Brain microvascular endothelial cell (primary cell): ENCODE measurements at regions not wholly inside any gene's neighbourhood (a gene's known extent, or its start where the extent isn't known, plus 50 kb on each side); places are given as distances from the start of the nearest gene placed in this dataset.

Source experiments
- DNase-seq: peaks from one replicate; pipeline ENCODE4 v3.0.0-alpha.2; 2020
- H3K27ac ChIP-seq: fragments of 250-450 bp; sonication (Bioruptor Pico); 2 replicates; pipeline ENCODE4 v1.5.1; 2020; ENCODE audit warnings: mild to moderate bottlenecking, moderate library complexity
- H3K27me3 ChIP-seq: fragments of 250-450 bp; sonication (Bioruptor Pico); replicated peaks from 2 replicates; pipeline ENCODE4 v1.5.1; 2020; ENCODE audit warnings: mild to moderate bottlenecking
- H3K36me3 ChIP-seq: fragments of 250-450 bp; sonication (Bioruptor Pico); replicated peaks from 2 replicates; pipeline ENCODE4 v1.5.1; 2020; ENCODE audit warnings: mild to moderate bottlenecking
- H3K4me3 ChIP-seq: 2 replicates; pipeline ENCODE4 v1.5.1; 2011; ENCODE audit warnings: low read depth, mild to moderate bottlenecking, control low read depth, low read length, moderate library complexity
- CTCF ChIP-seq: IDR thresholded peaks from 2 replicates; pipeline ENCODE4 v1.5.1; 2011; ENCODE audit warnings: low read depth, mild to moderate bottlenecking, moderate library complexity, low read length, control low read depth, inconsistent platforms; ENCODE audit errors: missing control alignments
- in situ Hi-C: cut with HindIII; loops from 2 replicates; pipeline ENCODE4 v1.10.0; 2017; ENCODE audit warnings: low sequenced_read_pairs, low pct_ligation_motif_present

- TF ChIP-seq CTCF, result no peak
- no peak overlapping the region for H3K27ac ChIP-seq
- in situ Hi-C loops, result no loop called here
- DNase-seq, result no peak
- H3K4me3 ChIP-seq, result no peak overlapping the region
- H3K36me3 ChIP-seq, result no peaks in the 10 kb centered on the region
- H3K27me3 ChIP-seq, result no peaks in the 10 kb centered on the region
These were observed 384.3 kb downstream of the YTHDC2 start for GRCh38 chr5:113897748-113898147.

DNA sequence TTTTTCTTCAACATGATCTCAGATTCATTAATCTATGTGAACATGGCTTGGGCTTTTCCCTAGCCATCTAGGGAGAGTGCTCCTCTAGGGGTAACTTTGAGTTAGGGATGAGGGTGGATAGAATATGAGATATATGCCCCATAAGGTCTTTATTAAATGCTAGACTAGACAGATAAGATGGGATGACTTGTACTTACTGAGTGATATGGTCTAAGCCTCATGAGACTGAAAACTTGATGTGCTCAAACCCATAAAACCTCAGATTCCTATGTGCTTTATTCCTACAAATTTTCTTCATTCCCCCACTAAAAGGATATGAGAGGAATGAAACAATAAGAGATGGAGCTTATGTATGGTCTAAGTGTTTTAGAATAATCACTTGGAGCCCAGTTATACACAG, 386.6 kb downstream of the YTHDC2 start:
- H3K36me3 ChIP-seq, result no peaks in the 10 kb centered on the region
- TF ChIP-seq CTCF, result no peak
- in situ Hi-C loops, result no loop called here
- H3K27ac ChIP-seq, result no peak overlapping the region
- no peak for DNase-seq
- no peaks in the 10 kb centered on the region for H3K27me3 ChIP-seq
- H3K4me3 ChIP-seq, result no peak overlapping the region

GRCh38 chr5:113900816-113901215, 387.3 kb downstream of the YTHDC2 start:
- H3K27me3 ChIP-seq, result no peaks in the 10 kb centered on the region
- H3K27ac ChIP-seq, result no peak overlapping the region
- H3K36me3 ChIP-seq, result no peaks in the 10 kb centered on the region
- H3K4me3 ChIP-seq, result no peak overlapping the region
- DNase-seq, result no peak
- in situ Hi-C loops, result no loop called here
- TF ChIP-seq CTCF, result no peak

GRCh38 chr5:113901718-113902117, 388.2 kb downstream of the YTHDC2 start:
- Histone ChIP-seq H3K27me3 (no peaks in the 10 kb centered on the region), H3K36me3 (no peaks in the 10 kb centered on the region), H3K27ac (no peak overlapping the region), H3K4me3 (no peak overlapping the region)
- no peak for TF ChIP-seq CTCF
- in situ Hi-C loops, result no loop called here
- DNase-seq, result no peak

DNA sequence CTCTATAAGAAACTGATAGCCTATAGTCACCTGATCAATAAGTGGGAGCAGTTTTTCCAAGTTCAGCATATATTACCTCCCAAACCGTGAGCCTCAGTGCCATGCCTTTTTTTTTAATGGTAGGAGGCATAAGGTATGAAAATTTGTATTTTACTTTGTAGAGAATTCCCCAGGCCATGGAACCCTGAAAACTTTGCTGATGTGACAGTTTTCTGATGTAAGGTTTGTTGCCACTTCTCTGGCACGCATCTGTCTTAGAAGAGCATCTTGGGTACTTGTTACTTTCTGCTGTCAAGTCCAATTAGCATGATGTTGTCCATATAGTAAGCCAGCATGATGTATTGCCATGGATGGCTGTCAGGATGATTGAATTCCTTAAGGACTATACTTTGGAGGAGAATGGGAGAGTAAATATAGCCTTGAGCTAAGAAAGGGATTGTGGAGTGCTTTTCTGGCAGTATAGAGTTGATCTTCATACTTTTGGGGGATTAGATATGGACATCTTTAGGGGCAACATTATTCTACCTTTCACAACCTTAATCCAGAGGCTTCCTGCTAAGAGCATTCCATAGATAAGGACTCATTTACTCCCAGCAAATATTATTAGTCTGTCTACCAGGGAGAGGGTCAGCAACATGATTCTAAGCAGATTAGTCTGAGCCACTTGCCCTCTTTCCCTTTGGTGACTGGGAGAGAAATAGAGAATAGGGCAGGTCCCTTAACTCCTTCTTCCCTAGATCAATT, 389.6 kb downstream of the YTHDC2 start:
- H3K36me3 ChIP-seq, result no peaks in the 10 kb centered on the region
- H3K27ac ChIP-seq, result no peak overlapping the region
- no peak for TF ChIP-seq CTCF
- H3K4me3 ChIP-seq, result no peak overlapping the region
- in situ Hi-C loops, result no loop called here
- no peak for DNase-seq
- no peaks in the 10 kb centered on the region for H3K27me3 ChIP-seq

- TF ChIP-seq CTCF, result no peak
- in situ Hi-C loops, result no loop called here
- H3K27ac ChIP-seq, result no peak overlapping the region
- no peak overlapping the region for H3K4me3 ChIP-seq
- no peaks in the 10 kb centered on the region for H3K36me3 ChIP-seq
- no peak for DNase-seq
- H3K27me3 ChIP-seq, result no peaks in the 10 kb centered on the region
These were observed 396.3 kb downstream of the YTHDC2 start for GRCh38 chr5:113909782-113910181.
